Mammary epithelial cell (primary cell): ENCODE measurements at regions not wholly inside any gene's neighbourhood (a gene's known extent, or its start where the extent isn't known, plus 50 kb on each side); places are given as distances from the start of the nearest gene placed in this dataset.

Experiments
- EZH2 ChIP-seq: IDR thresholded peaks from 2 replicates; pipeline ENCODE4 v1.6.1; 2012; ENCODE audit warnings: low read length, inconsistent platforms, borderline replicate concordance
- TF ChIP-seq, protein P1 (sequence below), 2 donors: IDR thresholded peaks in 1 of 2; conservative IDR thresholded peaks in 1 of 2; 2 replicates each; pipeline ENCODE4 v1.5.1; 2011 to 2012; ENCODE audit warnings: inconsistent platforms in 2 of 2, low read length in 2 of 2, mild to moderate bottlenecking in 2 of 2, control low read depth in 1 of 2, low read depth in 1 of 2; ENCODE audit not compliant: insufficient read depth in 1 of 2; ENCODE audit errors: extremely low read depth in 1 of 2

DNA sequence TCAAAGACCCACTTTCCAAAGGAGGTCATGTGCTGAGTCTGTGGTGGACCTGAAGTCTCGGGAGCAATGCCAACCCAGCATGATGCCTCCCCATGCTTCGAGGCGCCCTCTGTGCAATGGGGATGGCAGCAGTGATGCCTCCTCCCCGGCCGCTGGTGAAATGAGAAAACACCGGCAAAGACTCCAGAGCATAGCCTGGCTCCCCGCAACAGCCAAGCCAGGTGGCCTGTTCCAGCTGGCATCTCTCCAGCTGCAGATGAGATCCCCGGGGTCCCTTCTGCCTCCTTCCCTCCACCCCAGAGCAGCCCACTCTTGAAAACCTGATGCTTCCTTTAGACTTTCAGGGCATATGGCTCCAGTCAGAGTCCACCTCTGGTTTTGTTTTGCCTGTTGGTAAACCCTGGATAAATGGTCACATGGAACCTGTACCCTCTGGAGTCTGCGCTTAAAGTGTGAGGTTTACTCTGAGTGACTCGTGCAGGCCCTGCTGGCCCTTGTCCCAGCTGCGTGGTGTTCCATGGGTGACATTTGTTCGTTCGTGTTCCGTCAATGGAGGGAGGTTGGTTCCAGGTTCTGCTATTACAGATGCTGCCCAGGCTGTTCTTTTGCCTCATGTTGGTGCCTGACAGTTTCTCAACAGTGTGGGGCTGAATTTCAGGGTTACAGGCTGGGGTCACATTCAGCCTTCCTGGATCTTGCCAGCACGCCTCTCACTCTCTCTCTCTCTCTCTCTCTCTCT, 181.8 kb upstream of the CIBAR2 start:
- TF ChIP-seq, protein P1, sequence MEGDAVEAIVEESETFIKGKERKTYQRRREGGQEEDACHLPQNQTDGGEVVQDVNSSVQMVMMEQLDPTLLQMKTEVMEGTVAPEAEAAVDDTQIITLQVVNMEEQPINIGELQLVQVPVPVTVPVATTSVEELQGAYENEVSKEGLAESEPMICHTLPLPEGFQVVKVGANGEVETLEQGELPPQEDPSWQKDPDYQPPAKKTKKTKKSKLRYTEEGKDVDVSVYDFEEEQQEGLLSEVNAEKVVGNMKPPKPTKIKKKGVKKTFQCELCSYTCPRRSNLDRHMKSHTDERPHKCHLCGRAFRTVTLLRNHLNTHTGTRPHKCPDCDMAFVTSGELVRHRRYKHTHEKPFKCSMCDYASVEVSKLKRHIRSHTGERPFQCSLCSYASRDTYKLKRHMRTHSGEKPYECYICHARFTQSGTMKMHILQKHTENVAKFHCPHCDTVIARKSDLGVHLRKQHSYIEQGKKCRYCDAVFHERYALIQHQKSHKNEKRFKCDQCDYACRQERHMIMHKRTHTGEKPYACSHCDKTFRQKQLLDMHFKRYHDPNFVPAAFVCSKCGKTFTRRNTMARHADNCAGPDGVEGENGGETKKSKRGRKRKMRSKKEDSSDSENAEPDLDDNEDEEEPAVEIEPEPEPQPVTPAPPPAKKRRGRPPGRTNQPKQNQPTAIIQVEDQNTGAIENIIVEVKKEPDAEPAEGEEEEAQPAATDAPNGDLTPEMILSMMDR (conservative IDR thresholded peaks at IDR 0.05 in 1 of 2, IDR thresholded peaks at IDR 0.05 in 1 of 2; ENCODE audit: extremely low read depth in 1 of 2, insufficient read depth in 1 of 2, low read depth in 1 of 2, low read length in 2 of 2), result no peak
- TF ChIP-seq EZH2, result no peak
